ENCODE measurements at regions not wholly inside any gene's neighbourhood (a gene's known extent, or its start where the extent isn't known, plus 50 kb on each side); places are given as distances from the start of the nearest gene placed in this dataset.

DNA sequence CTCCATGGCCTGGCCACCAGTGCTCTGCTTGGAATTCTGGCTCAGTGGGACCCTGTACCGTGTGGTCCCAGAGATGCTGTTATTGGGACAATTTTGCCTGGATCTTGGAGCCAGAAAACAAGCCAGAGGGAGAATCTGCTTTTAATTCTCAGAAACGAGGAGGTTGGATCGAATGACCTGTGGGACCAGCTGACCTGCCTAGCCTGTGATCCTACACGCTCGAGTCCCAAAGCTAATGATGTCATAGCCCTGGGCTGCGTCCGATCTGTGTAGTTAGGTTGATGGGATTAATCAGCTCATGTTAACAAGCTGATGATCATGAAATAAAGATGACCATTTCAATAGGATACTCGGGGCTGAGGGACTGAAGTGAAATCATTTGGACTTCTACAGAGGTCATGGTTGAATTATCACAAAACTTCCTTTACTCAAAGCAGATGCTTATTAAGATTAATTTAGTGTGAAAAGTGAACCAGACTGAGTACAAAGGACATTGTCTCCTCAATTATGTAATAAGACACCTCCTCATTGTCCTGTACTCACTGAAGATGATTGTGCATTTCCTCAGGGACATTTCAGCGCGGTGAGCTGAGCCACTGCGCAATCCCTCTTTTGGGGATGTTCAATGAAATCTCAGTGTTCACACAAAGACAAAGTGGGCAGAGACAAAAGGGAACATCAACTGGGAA, 51.9 kb upstream of the STX18 start:
- H3K27ac ChIP-seq, result no peak overlapping the region
- TF ChIP-seq CTCF (conservative IDR thresholded peaks at IDR 0.05) (no peak), ZFX (IDR thresholded peaks at IDR 0.05) (no peak)

DNA sequence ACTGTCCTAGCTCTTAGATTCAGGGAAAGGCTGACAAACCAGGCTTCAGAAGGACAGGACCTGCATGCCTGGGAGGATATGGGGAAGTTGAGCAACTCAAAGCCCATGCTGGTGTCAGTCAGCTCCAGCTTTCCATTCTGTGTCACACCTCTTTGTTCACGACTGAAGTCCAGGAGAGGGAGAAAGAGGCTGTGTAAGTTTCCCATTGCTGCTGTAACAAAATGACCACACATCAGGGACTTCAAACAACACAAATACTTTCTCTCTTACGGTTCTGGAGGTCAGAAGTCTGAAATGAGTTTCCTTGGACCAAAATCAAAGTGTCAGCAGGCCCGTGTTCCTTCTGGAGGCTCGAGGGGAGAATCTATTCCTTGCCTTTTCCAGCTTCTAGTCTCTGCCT, 50.6 kb upstream of the STX18 start:
- TF ChIP-seq ZFX (IDR thresholded peaks at IDR 0.05), result no peak
- no peak for TF ChIP-seq CTCF (conservative IDR thresholded peaks at IDR 0.05)

More for the DNA sequence above, 50.6 kb upstream of the STX18 start:
- H3K27ac ChIP-seq, result no peak overlapping the region
